ENCODE measurements at regions not wholly inside any gene's neighbourhood (a gene's known extent, or its start where the extent isn't known, plus 50 kb on each side); places are given as distances from the start of the nearest gene placed in this dataset.

DNA sequence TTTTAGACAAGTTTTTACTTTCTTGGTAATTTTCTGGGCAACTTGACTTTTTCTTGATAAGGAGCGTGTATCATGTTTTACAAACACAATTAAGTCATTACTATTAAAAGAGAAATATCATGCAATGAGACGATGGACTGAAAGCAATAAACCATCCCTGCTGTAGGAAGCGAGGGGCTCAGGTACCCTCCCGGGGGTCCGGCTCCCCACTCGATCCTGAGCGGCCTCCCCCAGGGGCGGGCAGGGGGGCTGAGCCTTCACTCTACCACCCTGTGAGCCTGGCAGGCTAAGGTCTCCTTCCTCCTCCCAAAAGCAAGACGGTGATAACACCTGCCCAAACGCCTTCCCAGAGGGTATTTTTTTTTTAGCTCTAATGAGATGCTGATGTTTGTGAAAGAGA lies 51.8 kb upstream of the ADGRA1 start:
- H2AFZ ChIP-seq (ENCODE audit: low read length): no peak overlapping the region
- H3K27ac ChIP-seq (ENCODE audit: low read depth, low read length, poor library complexity, severe bottlenecking): no peak overlapping the region
- no peak for TF ChIP-seq EZH2phosphoT487 (IDR thresholded peaks at IDR 0.05; ENCODE audit: borderline replicate concordance, low read depth, low read length)
- TF ChIP-seq, protein P1, sequence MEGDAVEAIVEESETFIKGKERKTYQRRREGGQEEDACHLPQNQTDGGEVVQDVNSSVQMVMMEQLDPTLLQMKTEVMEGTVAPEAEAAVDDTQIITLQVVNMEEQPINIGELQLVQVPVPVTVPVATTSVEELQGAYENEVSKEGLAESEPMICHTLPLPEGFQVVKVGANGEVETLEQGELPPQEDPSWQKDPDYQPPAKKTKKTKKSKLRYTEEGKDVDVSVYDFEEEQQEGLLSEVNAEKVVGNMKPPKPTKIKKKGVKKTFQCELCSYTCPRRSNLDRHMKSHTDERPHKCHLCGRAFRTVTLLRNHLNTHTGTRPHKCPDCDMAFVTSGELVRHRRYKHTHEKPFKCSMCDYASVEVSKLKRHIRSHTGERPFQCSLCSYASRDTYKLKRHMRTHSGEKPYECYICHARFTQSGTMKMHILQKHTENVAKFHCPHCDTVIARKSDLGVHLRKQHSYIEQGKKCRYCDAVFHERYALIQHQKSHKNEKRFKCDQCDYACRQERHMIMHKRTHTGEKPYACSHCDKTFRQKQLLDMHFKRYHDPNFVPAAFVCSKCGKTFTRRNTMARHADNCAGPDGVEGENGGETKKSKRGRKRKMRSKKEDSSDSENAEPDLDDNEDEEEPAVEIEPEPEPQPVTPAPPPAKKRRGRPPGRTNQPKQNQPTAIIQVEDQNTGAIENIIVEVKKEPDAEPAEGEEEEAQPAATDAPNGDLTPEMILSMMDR (conservative IDR thresholded peaks at IDR 0.05; ENCODE audit: low read length): no peak
- no peak overlapping the region for H3K4me2 ChIP-seq (ENCODE audit: low read length)
- intact Hi-C loops (cut with micrococcal nuclease; ENCODE audit: unreplicated experiment): no loop called here
- no peaks in the 10 kb centered on the region for H3K79me2 ChIP-seq (ENCODE audit: insufficient read depth, low read depth, low read length)
- ChIA-PET POLR2A (no interaction called here), CTCF (ENCODE audit: unreplicated experiment) (no interaction called here)
- no TSS peak for BruUV-seq (replicated peaks)
- no peak overlapping the region for H3K4me3 ChIP-seq (ENCODE audit: low read depth, low read length, poor library complexity, severe bottlenecking)
- no peaks in the 10 kb centered on the region for H3K36me3 ChIP-seq (ENCODE audit: insufficient read depth, low read length)
- H4K20me1 ChIP-seq (ENCODE audit: insufficient read depth, low read length): no peaks in the 10 kb centered on the region
- DNase-seq (ENCODE audit: low spot score): no peak
- H3K4me1 ChIP-seq (ENCODE audit: insufficient read depth, low read length, poor library complexity, severe bottlenecking): no peaks in the 10 kb centered on the region
- no peaks in the 10 kb centered on the region for H3K9me3 ChIP-seq (ENCODE audit: low read length)
- no peaks in the 10 kb centered on the region for H3K9me2 ChIP-seq (ENCODE audit: insufficient read depth, low read length)

DNA sequence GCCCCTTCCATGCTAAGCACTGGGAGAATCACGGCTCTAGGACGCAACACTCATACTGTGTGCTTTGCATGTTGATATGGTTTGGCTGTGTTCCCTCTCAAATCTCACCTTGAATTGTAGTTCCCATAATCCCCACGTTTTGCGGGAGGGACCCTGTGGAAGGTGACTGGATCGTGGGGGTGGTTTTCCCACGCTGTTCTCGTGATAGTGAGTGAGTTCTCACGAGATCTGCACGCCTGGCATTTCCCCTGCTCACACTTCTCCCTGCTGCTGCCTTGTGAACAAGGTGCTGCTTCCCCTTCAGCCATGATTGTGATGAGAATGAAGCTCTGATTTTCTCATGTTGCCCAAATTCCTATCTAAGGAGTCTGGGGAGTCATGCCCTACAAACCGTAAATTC lies 53.0 kb upstream of the ADGRA1 start:
- H3K36me3 ChIP-seq (ENCODE audit: insufficient read depth, low read length): no peaks in the 10 kb centered on the region
- no peaks in the 10 kb centered on the region for H3K9me3 ChIP-seq (ENCODE audit: low read length)
- no peak for DNase-seq (ENCODE audit: low spot score)
- intact Hi-C loops (cut with micrococcal nuclease; ENCODE audit: unreplicated experiment): no loop called here
- no peak overlapping the region for H3K4me2 ChIP-seq (ENCODE audit: low read length)
- H3K4me1 ChIP-seq (ENCODE audit: insufficient read depth, low read length, poor library complexity, severe bottlenecking): no peaks in the 10 kb centered on the region
- no peaks in the 10 kb centered on the region for H3K9me2 ChIP-seq (ENCODE audit: insufficient read depth, low read length)
- H2AFZ ChIP-seq (ENCODE audit: low read length): no peak overlapping the region
- POLR2A ChIA-PET: no interaction called here
- H4K20me1 ChIP-seq (ENCODE audit: insufficient read depth, low read length): no peaks in the 10 kb centered on the region
- TF ChIP-seq, protein P1 (conservative IDR thresholded peaks at IDR 0.05; ENCODE audit: low read length): no peak
- TF ChIP-seq EZH2phosphoT487 (IDR thresholded peaks at IDR 0.05; ENCODE audit: borderline replicate concordance, low read depth, low read length): no peak
- H3K4me3 ChIP-seq (ENCODE audit: low read depth, low read length, poor library complexity, severe bottlenecking): no peak overlapping the region
- BruUV-seq (replicated peaks): no TSS peak
- H3K27ac ChIP-seq (ENCODE audit: low read depth, low read length, poor library complexity, severe bottlenecking): no peak overlapping the region
- H3K79me2 ChIP-seq (ENCODE audit: insufficient read depth, low read depth, low read length): no peaks in the 10 kb centered on the region
- CTCF ChIA-PET (ENCODE audit: unreplicated experiment): no interaction called here

DNA sequence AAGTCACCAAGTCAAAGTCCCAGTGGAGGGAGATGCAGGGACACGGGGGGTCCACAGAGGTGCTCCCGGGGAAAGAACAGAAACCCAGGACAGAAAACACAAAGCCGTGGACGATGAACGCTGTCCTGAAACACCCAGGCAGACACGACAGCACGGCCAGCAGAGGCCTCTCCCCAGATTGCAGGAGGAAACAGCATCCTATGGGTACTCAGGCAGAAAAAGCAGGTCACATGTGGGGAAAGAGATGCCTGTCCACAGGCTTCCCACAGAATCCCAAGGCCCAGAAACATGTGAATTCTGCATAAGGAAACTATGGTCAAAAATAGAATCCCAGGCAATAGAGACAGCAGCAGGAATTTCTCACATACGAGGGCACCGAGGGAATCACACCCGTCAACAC lies 53.6 kb upstream of the ADGRA1 start:
- Histone ChIP-seq H3K79me2 (ENCODE audit: insufficient read depth, low read depth, low read length) (no peaks in the 10 kb centered on the region), H3K9me2 (ENCODE audit: insufficient read depth, low read length) (no peaks in the 10 kb centered on the region), H2AFZ (ENCODE audit: low read length) (no peak overlapping the region), H3K4me1 (ENCODE audit: insufficient read depth, low read length, poor library complexity, severe bottlenecking) (no peaks in the 10 kb centered on the region), H3K4me2 (ENCODE audit: low read length) (no peak overlapping the region), H3K36me3 (ENCODE audit: insufficient read depth, low read length) (no peaks in the 10 kb centered on the region), H3K9me3 (ENCODE audit: low read length) (no peaks in the 10 kb centered on the region), H3K27ac (ENCODE audit: low read depth, low read length, poor library complexity, severe bottlenecking) (no peak overlapping the region), H4K20me1 (ENCODE audit: insufficient read depth, low read length) (no peaks in the 10 kb centered on the region), H3K4me3 (ENCODE audit: low read depth, low read length, poor library complexity, severe bottlenecking) (no peak overlapping the region)
- POLR2A ChIA-PET: no interaction called here
- CTCF ChIA-PET (ENCODE audit: unreplicated experiment): no interaction called here
- intact Hi-C loops (cut with micrococcal nuclease; ENCODE audit: unreplicated experiment): no loop called here
- no TSS peak for BruUV-seq (replicated peaks)
- TF ChIP-seq EZH2phosphoT487 (IDR thresholded peaks at IDR 0.05; ENCODE audit: borderline replicate concordance, low read depth, low read length): no peak
- TF ChIP-seq, protein P1 (conservative IDR thresholded peaks at IDR 0.05; ENCODE audit: low read length): no peak
- no peak for DNase-seq (ENCODE audit: low spot score)

Data from OCI-LY7 (cell line).